ENCODE measurements at regions not wholly inside any gene's neighbourhood (a gene's known extent, or its start where the extent isn't known, plus 50 kb on each side); places are given as distances from the start of the nearest gene placed in this dataset.
A peak's percentile ranks its signal among the peaks of the same experiment; 100 is the strongest.

DNA sequence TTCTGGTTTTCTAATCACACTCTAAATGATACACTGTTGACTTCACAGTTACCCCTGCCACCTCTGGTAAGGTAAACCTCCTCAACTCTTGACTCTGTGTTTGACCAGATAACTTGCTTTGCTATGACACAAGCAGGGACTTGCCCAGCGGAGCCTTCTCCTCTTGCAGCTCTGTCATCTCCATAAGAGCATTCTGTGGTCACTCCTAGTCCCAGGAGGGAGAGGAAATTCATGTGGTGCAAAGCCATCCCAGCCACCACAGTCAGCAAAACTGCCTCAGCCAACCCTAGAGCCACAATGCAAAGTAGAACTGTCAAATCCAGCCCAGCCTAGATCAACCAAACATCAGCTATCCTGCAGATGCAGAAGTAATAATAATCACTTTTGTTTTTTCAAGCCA lies 144.7 kb upstream of the GADL1 start:
- DNase-seq (ENCODE audit: low read depth) = peak; percentile 62

GRCh38 chr3:31041161-31041978 lies 146.9 kb upstream of the GADL1 start:
- TF ChIP-seq CTCF (IDR thresholded peaks at IDR 0.05; ENCODE audit: insufficient read depth, low read length, severe bottlenecking) = no peak
- FAIRE-seq (peak; percentile 94), DNase-seq (ENCODE audit: low read depth) (peak; percentile 95)
- no peaks in the 10 kb centered on the region for H3K36me3 ChIP-seq (ENCODE audit: control insufficient read depth, insufficient read depth, low read length)
- H3K4me3 ChIP-seq (ENCODE audit: low read depth, low read length) = no peak overlapping the region
- no peaks in the 10 kb centered on the region for H3K27me3 ChIP-seq (ENCODE audit: control insufficient read depth, insufficient read depth, low read length)

More for the DNA sequence above, 144.7 kb upstream of the GADL1 start:
- no peak for FAIRE-seq
- H3K27me3 ChIP-seq (ENCODE audit: control insufficient read depth, insufficient read depth, low read length) = no peaks in the 10 kb centered on the region
- H3K4me3 ChIP-seq (ENCODE audit: low read depth, low read length) = no peak overlapping the region
- TF ChIP-seq CTCF (IDR thresholded peaks at IDR 0.05; ENCODE audit: insufficient read depth, low read length, severe bottlenecking) = no peak
- no peaks in the 10 kb centered on the region for H3K36me3 ChIP-seq (ENCODE audit: control insufficient read depth, insufficient read depth, low read length)

- no peaks in the 10 kb centered on the region for H3K36me3 ChIP-seq (ENCODE audit: control insufficient read depth, insufficient read depth, low read length)
- FAIRE-seq = no peak
- no peak for TF ChIP-seq CTCF (IDR thresholded peaks at IDR 0.05; ENCODE audit: insufficient read depth, low read length, severe bottlenecking)
- DNase-seq (ENCODE audit: low read depth) = peak; percentile 50
- no peaks in the 10 kb centered on the region for H3K27me3 ChIP-seq (ENCODE audit: control insufficient read depth, insufficient read depth, low read length)
- H3K4me3 ChIP-seq (ENCODE audit: low read depth, low read length) = no peak overlapping the region
Observed at GRCh38 chr3:31043184-31043819, 148.8 kb upstream of the GADL1 start.

DNA sequence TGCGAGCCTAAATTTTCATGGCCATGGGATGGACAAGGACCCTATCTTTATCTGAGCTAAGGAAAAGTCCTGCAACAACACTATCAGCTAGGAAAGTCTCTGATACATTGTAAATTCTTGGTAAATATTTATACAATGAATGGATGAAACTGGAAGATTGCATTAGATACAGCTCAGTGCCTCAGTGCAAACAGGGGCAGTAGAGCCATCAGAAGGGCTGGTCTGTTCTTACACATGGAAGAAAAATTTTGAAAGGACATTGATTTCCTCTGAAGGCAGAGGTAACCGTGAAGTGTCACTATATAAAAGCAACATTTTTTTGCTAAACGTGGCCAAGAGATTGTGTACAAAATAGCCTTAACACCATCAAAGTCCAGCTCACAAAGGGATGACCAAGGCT lies 153.2 kb upstream of the GADL1 start:
- Histone ChIP-seq H3K4me3 (ENCODE audit: low read depth, low read length) (no peak overlapping the region), H3K36me3 (ENCODE audit: control insufficient read depth, insufficient read depth, low read length) (no peaks in the 10 kb centered on the region), H3K27me3 (ENCODE audit: control insufficient read depth, insufficient read depth, low read length) (no peaks in the 10 kb centered on the region)
- DNase-seq (ENCODE audit: low read depth) (no peak), FAIRE-seq (no peak)
- no peak for TF ChIP-seq CTCF (IDR thresholded peaks at IDR 0.05; ENCODE audit: insufficient read depth, low read length, severe bottlenecking)

DNA sequence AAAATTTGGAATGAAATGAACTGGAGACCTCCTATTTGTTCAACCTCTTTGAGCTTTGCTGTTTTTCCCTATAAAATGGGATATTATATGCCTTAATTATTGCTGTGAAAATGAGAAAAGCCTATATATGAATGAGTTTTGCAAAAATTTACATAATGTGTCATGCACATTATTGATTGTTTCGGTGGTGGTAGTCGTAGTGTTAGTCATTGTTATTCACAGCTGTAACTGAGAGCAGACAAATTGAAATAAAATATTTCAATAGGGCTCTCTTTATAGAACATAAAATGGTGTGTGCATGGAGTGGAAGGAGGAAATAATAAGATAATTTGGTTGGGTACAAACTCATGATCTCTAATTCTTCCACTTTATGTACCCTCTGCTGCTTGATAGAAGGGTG lies 153.7 kb upstream of the GADL1 start:
- no peak overlapping the region for H3K4me3 ChIP-seq (ENCODE audit: low read depth, low read length)
- FAIRE-seq (no peak), DNase-seq (ENCODE audit: low read depth) (peak; percentile 15)
- TF ChIP-seq CTCF (IDR thresholded peaks at IDR 0.05; ENCODE audit: insufficient read depth, low read length, severe bottlenecking) = no peak
- no peaks in the 10 kb centered on the region for H3K36me3 ChIP-seq (ENCODE audit: control insufficient read depth, insufficient read depth, low read length)
- no peaks in the 10 kb centered on the region for H3K27me3 ChIP-seq (ENCODE audit: control insufficient read depth, insufficient read depth, low read length)

Measured in bronchial epithelial cell (primary cell).